NT2/D1 (cell line): ENCODE measurements at regions not wholly inside any gene's neighbourhood (a gene's known extent, or its start where the extent isn't known, plus 50 kb on each side); places are given as distances from the start of the nearest gene placed in this dataset.

Experiments
- DNase-seq: peaks from one replicate; pipeline ENCODE4 v3.0.0-alpha.2; 2011; ENCODE audit warnings: low read depth, low spot score
- H3K27me3 ChIP-seq: 2 replicates; pipeline ENCODE4 v1.6.0; 2011; ENCODE audit warnings: mild to moderate bottlenecking; ENCODE audit not compliant: insufficient read length, insufficient read depth
- H3K36me3 ChIP-seq: 2 replicates; pipeline ENCODE4 v1.6.1; 2011; ENCODE audit warnings: mild to moderate bottlenecking, low read length, mixed read lengths; ENCODE audit not compliant: insufficient read depth, insufficient read length
- H3K4me1 ChIP-seq: 2 replicates; pipeline ENCODE4 v1.5.1; 2011; ENCODE audit not compliant: insufficient read depth, insufficient read length
- H3K4me3 ChIP-seq: 2 replicates; pipeline ENCODE4 v1.5.1; 2011; ENCODE audit warnings: low read depth; ENCODE audit not compliant: insufficient read length
- H3K9ac ChIP-seq: 2 replicates; pipeline ENCODE4 v1.6.0; 2011; ENCODE audit warnings: low read depth; ENCODE audit not compliant: insufficient read length
- H3K9me3 ChIP-seq: 2 replicates; pipeline ENCODE4 v1.5.1; 2011; ENCODE audit warnings: mild to moderate bottlenecking, low read length; ENCODE audit not compliant: insufficient read depth
- SUZ12 ChIP-seq: IDR thresholded peaks from 2 replicates; pipeline ENCODE4 v1.6.1; 2011; ENCODE audit not compliant: insufficient read length, insufficient read depth; ENCODE audit errors: extremely low read depth
- YY1 ChIP-seq: IDR thresholded peaks from 2 replicates; pipeline ENCODE4 v1.6.1; 2011; ENCODE audit not compliant: insufficient read length, insufficient read depth
- ZNF274 ChIP-seq: IDR thresholded peaks from 2 replicates; pipeline ENCODE4 v1.6.1; 2011; ENCODE audit warnings: mild to moderate bottlenecking, low read depth, low read length

GRCh38 chr14:73780391-73780790, 66.2 kb upstream of the PNMA1 start:
- Histone ChIP-seq H3K27me3 (peaks cover 68% of the 10 kb centered on the region), H3K4me1 (peaks cover 6% of the 10 kb centered on the region), H3K4me3 (no peak overlapping the region), H3K9me3 (no peaks in the 10 kb centered on the region), H3K36me3 (no peaks in the 10 kb centered on the region), H3K9ac (no peak overlapping the region)
- TF ChIP-seq YY1, result no peak
- TF ChIP-seq SUZ12, result no peak
- TF ChIP-seq ZNF274, result no peak
- no peak for DNase-seq

GRCh38 chr14:73778736-73779135, 64.6 kb upstream of the PNMA1 start:
- no peak for TF ChIP-seq ZNF274
- TF ChIP-seq YY1, result no peak
- TF ChIP-seq SUZ12, result no peak
- peaks cover 67% of the 10 kb centered on the region for H3K27me3 ChIP-seq
- no peak overlapping the region for H3K4me3 ChIP-seq
- H3K9me3 ChIP-seq, result no peaks in the 10 kb centered on the region
- H3K4me1 ChIP-seq, result no peaks in the 10 kb centered on the region
- no peak overlapping the region for H3K9ac ChIP-seq
- H3K36me3 ChIP-seq, result no peaks in the 10 kb centered on the region
- DNase-seq, result no peak

GRCh38 chr14:73777420-73777819, 63.2 kb upstream of the PNMA1 start:
- no peaks in the 10 kb centered on the region for H3K4me1 ChIP-seq
- no peaks in the 10 kb centered on the region for H3K36me3 ChIP-seq
- peaks cover 65% of the 10 kb centered on the region for H3K27me3 ChIP-seq
- no peak overlapping the region for H3K4me3 ChIP-seq
- TF ChIP-seq ZNF274, result no peak
- no peak for TF ChIP-seq YY1
- TF ChIP-seq SUZ12, result no peak
- H3K9ac ChIP-seq, result no peak overlapping the region
- H3K9me3 ChIP-seq, result no peaks in the 10 kb centered on the region
- no peak for DNase-seq

GRCh38 chr14:73776194-73776537, 62.0 kb upstream of the PNMA1 start:
- H3K4me3 ChIP-seq, result no peak overlapping the region
- no peak for DNase-seq
- peaks cover 5% of the 10 kb centered on the region for H3K4me1 ChIP-seq
- no peaks in the 10 kb centered on the region for H3K9me3 ChIP-seq
- H3K36me3 ChIP-seq, result no peaks in the 10 kb centered on the region
- TF ChIP-seq YY1 (no peak), ZNF274 (no peak), SUZ12 (no peak)
- no peak overlapping the region for H3K9ac ChIP-seq
- peaks cover 53% of the 10 kb centered on the region for H3K27me3 ChIP-seq

GRCh38 chr14:73775339-73776193, 61.4 kb upstream of the PNMA1 start:
- H3K4me3 ChIP-seq, result no peak overlapping the region
- no peak for DNase-seq
- no peak for TF ChIP-seq YY1
- no peak for TF ChIP-seq ZNF274
- no peak for TF ChIP-seq SUZ12
- H3K9me3 ChIP-seq, result no peaks in the 10 kb centered on the region
- peaks cover 47% of the 10 kb centered on the region for H3K27me3 ChIP-seq
- H3K4me1 ChIP-seq, result peaks cover 5% of the 10 kb centered on the region
- H3K36me3 ChIP-seq, result no peaks in the 10 kb centered on the region
- no peak overlapping the region for H3K9ac ChIP-seq

GRCh38 chr14:73774671-73775070, 60.5 kb upstream of the PNMA1 start:
- Histone ChIP-seq H3K9me3 (no peaks in the 10 kb centered on the region), H3K4me1 (peaks cover 5% of the 10 kb centered on the region), H3K4me3 (no peak overlapping the region), H3K36me3 (no peaks in the 10 kb centered on the region), H3K9ac (no peak overlapping the region), H3K27me3 (peaks cover 46% of the 10 kb centered on the region)
- TF ChIP-seq SUZ12 (no peak), ZNF274 (no peak), YY1 (no peak)
- DNase-seq, result no peak

GRCh38 chr14:73774241-73774570, 60.0 kb upstream of the PNMA1 start:
- no peak overlapping the region for H3K9ac ChIP-seq
- DNase-seq, result no peak
- no peak overlapping the region for H3K4me3 ChIP-seq
- H3K36me3 ChIP-seq, result no peaks in the 10 kb centered on the region
- H3K27me3 ChIP-seq, result peaks cover 46% of the 10 kb centered on the region
- H3K9me3 ChIP-seq, result no peaks in the 10 kb centered on the region
- TF ChIP-seq SUZ12, result no peak
- no peak for TF ChIP-seq ZNF274
- no peak for TF ChIP-seq YY1
- H3K4me1 ChIP-seq, result peaks cover 5% of the 10 kb centered on the region
